BJ (cell line): ENCODE measurements at regions not wholly inside any gene's neighbourhood (a gene's known extent, or its start where the extent isn't known, plus 50 kb on each side); places are given as distances from the start of the nearest gene placed in this dataset.
"Not testable (repeated sequence)": the region's sequence is repeated elsewhere in the genome, so short reads cannot be mapped to it uniquely, and the experiment has no call there.

Source experiments
- CTCF ChIA-PET: fragments of 350-600 bp; formaldehyde crosslinking; extraction: SDS; loops from one replicate; lab custom pipeline; 2021; ENCODE audit warnings: antibody characterized with exemption, inconsistent platforms; lab: Yijun Ruan, JAX
- POLR2A ChIA-PET: fragments of 300-600 bp; sonication (Branson Sonifier 250); formaldehyde crosslinking; extraction: SDS; loops from one replicate; lab custom pipeline; 2021; ENCODE audit warnings: antibody characterized with exemption; lab: Charles Lee
- DNase-seq: peaks from one replicate; pipeline ENCODE4 v3.0.0-alpha.2; 2011; ENCODE audit warnings: low read depth
- H3K27me3 ChIP-seq: 2 replicates; pipeline ENCODE4 v1.6.0; 2011; ENCODE audit warnings: low read length; ENCODE audit not compliant: control insufficient read depth, insufficient read depth
- H3K36me3 ChIP-seq: 2 replicates; pipeline ENCODE4 v1.5.1; 2011; ENCODE audit warnings: low read length; ENCODE audit not compliant: control insufficient read depth, insufficient read depth
- H3K4me3 ChIP-seq: 2 replicates; pipeline ENCODE4 v1.5.1; 2011; ENCODE audit warnings: low read depth, mild to moderate bottlenecking, control low read depth, low read length
- CTCF ChIP-seq: IDR thresholded peaks from 2 replicates; pipeline ENCODE4 v1.5.1; 2011; ENCODE audit warnings: low read depth, mild to moderate bottlenecking, control low read depth, inconsistent platforms, low read length, moderate library complexity; ENCODE audit not compliant: insufficient read depth

- H3K4me3 ChIP-seq: no peak overlapping the region
- TF ChIP-seq CTCF: no peak
- ChIA-PET POLR2A (interaction anchor here (0.6 kb wide), 1 partner anchor 979 kb away, joined by 27 read pairs; no protein-coding TSS in a partner anchor), CTCF (interaction anchor here (1.2 kb wide), 1 partner anchor 15 kb away, joined by 3 read pairs; no protein-coding TSS in a partner anchor)
- H3K36me3 ChIP-seq: no peaks in the 10 kb centered on the region
- no peaks in the 10 kb centered on the region for H3K27me3 ChIP-seq
- DNase-seq: no peak
Observed at GRCh38 chr5:167295681-167296005, 995.8 kb upstream of the WWC1 start.

GRCh38 chr5:167296066-167296465 is 995.4 kb upstream of the WWC1 start:
- no peak for DNase-seq
- no peak for TF ChIP-seq CTCF
- ChIA-PET POLR2A (interaction anchor here (0.6 kb wide), 1 partner anchor 979 kb away, joined by 27 read pairs; no protein-coding TSS in a partner anchor), CTCF (no interaction called here)
- Histone ChIP-seq H3K36me3 (no peaks in the 10 kb centered on the region), H3K4me3 (no peak overlapping the region), H3K27me3 (no peaks in the 10 kb centered on the region)

- no peak for DNase-seq
- Histone ChIP-seq H3K4me3 (no peak overlapping the region), H3K27me3 (no peaks in the 10 kb centered on the region), H3K36me3 (no peaks in the 10 kb centered on the region)
- no peak for TF ChIP-seq CTCF
- CTCF ChIA-PET: interaction anchor here (0.9 kb wide), 1 partner anchor 14 kb away, joined by 3 read pairs; no protein-coding TSS in a partner anchor
- POLR2A ChIA-PET: no interaction called here
Observed at GRCh38 chr5:167296661-167297060, 994.8 kb upstream of the WWC1 start.

- DNase-seq, CTCF ChIA-PET, H3K36me3 ChIP-seq, H3K4me3 ChIP-seq, H3K27me3 ChIP-seq, POLR2A ChIA-PET: not testable (repeated sequence)
Observed at GRCh38 chr5:167299861-167300260, 991.6 kb upstream of the WWC1 start.

GRCh38 chr5:167303582-167303981 is 987.9 kb upstream of the WWC1 start:
- Histone ChIP-seq H3K27me3 (no peaks in the 10 kb centered on the region; the same call in 1 of the 2 replicates), H3K36me3 (no peaks in the 10 kb centered on the region), H3K4me3 (no peak overlapping the region)
- no peak for TF ChIP-seq CTCF
- ChIA-PET CTCF (no interaction called here), POLR2A (no interaction called here)
- no peak for DNase-seq

- CTCF ChIA-PET: interaction anchor here (0.7 kb wide), 1 partner anchor 1401 kb away, joined by 3 read pairs; no protein-coding TSS in a partner anchor
- H3K4me3 ChIP-seq: no peak overlapping the region
- TF ChIP-seq CTCF: no peak
- no peak for DNase-seq
- POLR2A ChIA-PET: no interaction called here
- no peaks in the 10 kb centered on the region; the same call in none of the 2 replicates for H3K27me3 ChIP-seq
- no peaks in the 10 kb centered on the region for H3K36me3 ChIP-seq
Observed at GRCh38 chr5:167304834-167305469, 986.5 kb upstream of the WWC1 start.
